Renal cortical epithelial cell (primary cell): ENCODE measurements at regions not wholly inside any gene's neighbourhood (a gene's known extent, or its start where the extent isn't known, plus 50 kb on each side); places are given as distances from the start of the nearest gene placed in this dataset.
A peak's percentile ranks its signal among the peaks of the same experiment; 100 is the strongest.

Source experiments
- DNase-seq: peaks from one replicate; pipeline ENCODE4 v3.0.0-alpha.2; 2011; ENCODE audit warnings: low read depth

GRCh38 chr1:67948151-67949080 is 102.0 kb downstream of the DIRAS3 start:
- peak; percentile 93 for DNase-seq

- no peak for DNase-seq
These were observed 103.3 kb downstream of the DIRAS3 start for GRCh38 chr1:67947114-67947513.

DNA sequence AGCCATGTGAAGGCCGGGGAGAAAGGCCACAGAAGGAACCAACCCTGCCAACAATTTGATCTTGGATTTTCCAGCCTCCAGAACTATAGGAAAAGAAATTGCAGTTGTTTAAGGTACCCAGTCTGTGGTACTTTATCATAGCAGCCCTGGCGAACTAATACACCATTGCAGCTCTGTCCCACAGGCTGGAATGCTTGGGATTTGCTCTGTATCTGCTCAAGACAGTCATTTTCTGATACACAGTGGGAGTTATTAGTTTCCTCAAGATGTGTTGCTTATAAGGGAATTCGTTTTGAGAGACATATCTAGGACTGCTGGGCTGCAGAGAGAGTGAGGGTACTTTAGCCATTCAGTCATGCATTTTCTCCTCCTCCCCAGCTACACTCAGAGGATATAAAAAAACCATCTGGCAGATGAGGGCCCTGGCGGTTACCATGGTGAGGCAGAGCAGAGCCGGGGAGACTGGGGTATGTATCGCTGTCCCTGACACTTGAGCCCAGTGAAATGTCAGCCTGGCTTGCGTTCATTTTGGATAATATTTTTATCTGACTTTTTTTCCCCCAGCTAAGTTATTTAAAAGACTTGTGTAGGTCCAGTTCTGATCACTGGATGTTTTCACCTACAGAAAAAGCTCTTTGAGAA is 104.6 kb downstream of the DIRAS3 start:
- DNase-seq: no peak

GRCh38 chr1:67942274-67942673 is 108.2 kb downstream of the DIRAS3 start:
- DNase-seq: no peak

DNA sequence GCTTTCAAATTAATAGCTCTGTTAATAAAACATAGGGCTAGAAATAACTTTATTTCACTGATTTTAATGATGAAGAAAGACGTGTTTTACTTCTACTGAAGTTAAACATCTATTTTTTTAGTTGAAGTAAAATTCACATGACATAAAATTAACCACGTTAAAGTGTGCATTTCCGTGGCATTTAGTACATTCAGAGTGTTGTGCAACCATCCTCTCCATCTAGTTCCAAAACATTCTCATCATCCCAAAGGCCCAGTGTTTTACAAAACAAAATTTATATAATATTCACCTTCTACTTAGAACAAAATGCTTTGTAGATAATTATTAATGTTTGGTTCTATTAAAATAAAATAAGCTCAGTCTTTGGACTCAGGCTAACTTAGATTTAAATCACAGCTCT is 108.5 kb upstream of the GNG12 start:
- DNase-seq: no peak

- no peak for DNase-seq
These were observed 107.9 kb upstream of the GNG12 start for GRCh38 chr1:67941155-67941554.

DNA sequence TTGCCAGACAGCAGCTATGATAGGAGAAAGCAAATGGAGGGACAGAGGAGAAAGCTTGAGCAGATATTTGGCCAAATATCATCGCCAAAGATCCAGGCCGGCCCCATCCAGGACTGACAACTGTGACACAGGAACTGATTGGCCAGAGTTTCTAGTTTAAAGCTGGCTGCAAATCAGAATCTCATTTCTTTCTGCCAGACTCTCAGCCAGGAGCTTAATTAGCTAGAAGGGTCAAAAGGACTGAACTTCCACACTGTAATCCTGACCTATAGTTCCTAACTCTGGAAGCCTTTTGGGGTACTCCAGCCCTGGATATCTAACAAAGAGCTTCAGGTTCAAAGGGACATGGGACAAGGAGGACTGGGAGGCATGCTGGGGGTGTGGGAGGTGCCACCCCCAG is 106.7 kb upstream of the GNG12 start:
- no peak for DNase-seq

DNA sequence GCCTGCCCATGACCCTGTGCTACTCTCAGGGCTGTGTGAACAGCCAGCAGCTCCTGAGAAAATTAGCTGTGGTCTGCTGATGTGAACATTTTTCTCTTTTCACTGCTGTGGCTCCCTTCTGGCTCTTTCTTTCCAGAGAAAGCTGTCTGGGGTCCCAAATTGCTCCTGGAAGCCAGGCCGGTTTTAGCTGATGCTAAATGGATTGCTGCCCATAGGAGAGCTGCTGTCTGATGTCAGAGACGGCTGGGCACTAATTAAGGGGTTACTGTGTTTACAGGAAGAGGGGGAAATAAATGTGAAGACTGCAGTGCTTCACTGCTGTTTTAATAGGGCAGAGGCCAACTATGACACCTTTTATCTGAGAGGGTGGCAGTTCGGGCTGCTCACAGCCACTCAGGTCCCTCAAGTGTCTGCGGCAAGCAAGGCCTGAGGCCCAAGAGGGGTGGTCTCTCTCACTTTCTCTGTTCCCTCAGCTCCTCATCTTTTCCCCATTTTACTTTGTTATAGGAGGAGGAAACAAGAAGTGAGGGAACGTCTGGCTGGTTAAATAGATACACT is 106.0 kb upstream of the GNG12 start:
- no peak for DNase-seq

- DNase-seq: no peak
These were observed 104.4 kb upstream of the GNG12 start for GRCh38 chr1:67937651-67938050.

- DNase-seq: no peak
These were observed 103.7 kb upstream of the GNG12 start for GRCh38 chr1:67937010-67937409.

- DNase-seq: no peak
These were observed 102.3 kb upstream of the GNG12 start for GRCh38 chr1:67935560-67935959.

DNA sequence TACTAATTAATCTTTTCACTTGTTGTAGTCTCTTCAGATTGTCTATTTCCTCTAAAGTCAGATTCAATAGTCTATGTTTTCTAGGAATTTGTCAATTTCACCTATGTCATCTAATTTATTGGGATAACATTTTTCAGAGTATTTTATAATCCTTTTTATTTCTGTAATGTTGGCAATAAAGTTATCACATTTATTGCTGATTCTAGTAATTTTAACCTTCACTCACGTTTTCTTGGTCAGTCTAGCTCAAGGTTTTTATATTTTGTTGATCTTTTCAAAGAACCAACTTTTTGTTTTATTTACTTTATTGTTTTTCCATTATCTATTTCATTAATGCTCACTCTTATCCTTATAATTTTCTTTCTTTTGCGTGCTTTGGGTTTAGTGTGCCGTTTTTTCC is 97.9 kb upstream of the GNG12 start:
- DNase-seq: no peak

GRCh38 chr1:67923074-67923473 is 89.8 kb upstream of the GNG12 start:
- no peak for DNase-seq

DNA sequence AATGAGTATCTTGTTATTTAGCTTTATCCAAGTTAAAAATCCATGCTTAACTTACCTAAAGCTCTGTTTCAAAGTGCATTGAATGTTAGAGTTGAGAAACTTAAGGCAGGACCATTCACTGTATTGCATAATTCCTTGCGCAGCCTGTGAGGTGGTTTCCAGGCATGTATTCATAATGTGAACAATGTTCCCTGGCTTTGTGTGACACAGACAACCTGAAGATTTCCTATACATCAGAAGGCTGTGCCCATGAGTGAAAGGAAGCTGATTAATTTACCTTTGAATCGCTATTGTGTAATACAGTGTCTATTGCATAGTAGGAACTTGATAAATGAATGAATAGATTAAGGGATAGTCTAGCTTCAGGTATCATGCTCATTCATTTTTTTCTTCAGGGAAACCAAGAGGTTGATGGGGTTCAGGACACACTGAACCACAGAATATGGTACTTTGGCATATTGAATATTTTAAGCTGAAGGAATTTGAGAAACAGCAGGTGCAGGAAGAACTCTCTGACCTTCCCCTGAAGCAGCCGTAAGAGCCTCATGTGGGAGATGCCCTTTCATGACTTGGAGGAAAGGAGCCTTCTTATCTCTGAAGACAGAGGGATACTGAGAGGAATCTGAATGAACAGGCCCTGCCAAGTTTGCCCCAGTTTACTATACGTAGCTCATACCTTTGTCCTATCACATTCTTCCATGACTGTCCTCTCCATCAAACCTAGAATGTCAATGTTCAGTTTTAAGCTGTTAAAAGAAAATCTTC is 88.6 kb upstream of the GNG12 start:
- DNase-seq: no peak

DNA sequence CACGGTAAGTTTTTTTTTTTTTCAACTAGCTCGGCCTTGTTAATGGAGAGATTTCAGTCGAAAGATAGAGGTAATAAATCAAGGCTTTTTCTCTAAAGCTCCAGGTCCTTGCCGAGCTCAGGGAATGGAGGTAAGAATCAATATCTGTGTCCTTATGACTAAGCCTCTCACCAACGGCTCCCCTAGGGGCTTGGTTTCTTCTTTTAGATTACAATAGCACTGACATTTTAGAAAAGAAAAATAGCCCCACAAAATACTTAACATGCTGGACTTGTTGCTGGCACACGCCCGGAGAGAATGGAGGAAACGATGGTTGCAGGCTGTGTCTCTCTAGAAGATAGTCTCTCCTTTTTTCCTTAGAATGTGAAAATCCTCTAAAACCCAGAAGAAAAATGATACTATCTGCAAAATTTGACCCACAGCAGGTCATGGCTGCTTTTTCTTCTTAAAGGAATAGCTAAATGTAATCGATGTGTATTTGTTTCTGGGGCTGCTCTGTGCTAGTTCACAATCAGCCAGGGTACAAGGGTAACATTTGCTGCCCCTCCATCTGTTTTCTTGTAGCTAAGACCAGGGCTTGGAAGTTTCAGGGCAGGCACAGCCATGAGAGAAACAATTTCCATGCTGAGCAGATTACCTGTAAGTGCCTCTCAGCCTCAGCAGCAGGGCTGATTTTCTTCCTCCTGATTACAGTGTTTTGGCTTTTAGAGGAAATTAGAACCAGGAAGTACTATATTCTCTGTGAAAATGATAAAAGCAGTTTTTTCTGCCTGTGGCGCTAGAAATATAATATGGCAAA is 86.2 kb upstream of the GNG12 start:
- no peak for DNase-seq

- no peak for DNase-seq
These were observed 84.8 kb upstream of the GNG12 start for GRCh38 chr1:67918067-67918466.

GRCh38 chr1:67917006-67917405 is 83.7 kb upstream of the GNG12 start:
- no peak for DNase-seq

- no peak for DNase-seq
These were observed 83.0 kb upstream of the GNG12 start for GRCh38 chr1:67916140-67916886.

GRCh38 chr1:67909776-67910175 is 76.5 kb upstream of the GNG12 start:
- no peak for DNase-seq

GRCh38 chr1:67908250-67908936 is 75.1 kb upstream of the GNG12 start:
- no peak for DNase-seq
